Karpas-422 (cell line): ENCODE measurements at regions not wholly inside any gene's neighbourhood (a gene's known extent, or its start where the extent isn't known, plus 50 kb on each side); places are given as distances from the start of the nearest gene placed in this dataset.

Source experiments
- DNase-seq: peaks from one replicate; pipeline ENCODE4 v3.0.0-alpha.2; 2015
- H2AFZ ChIP-seq: fragments of 200-600 bp; sonication (generic); 2 replicates; pipeline ENCODE4 v1.6.1; 2014; ENCODE audit warnings: antibody characterized with exemption, low read length, mixed read lengths
- H3K27ac ChIP-seq: fragments of 200-600 bp; sonication (generic); 2 replicates; pipeline ENCODE4 v1.5.1; 2014; ENCODE audit warnings: mild to moderate bottlenecking, low read length, moderate library complexity
- H3K27me3 ChIP-seq: fragments of 200-600 bp; sonication (generic); 2 replicates; pipeline ENCODE4 v1.6.1; 2014; ENCODE audit warnings: low read length, mixed read lengths
- H3K36me3 ChIP-seq: fragments of 200-600 bp; sonication (generic); 2 replicates; pipeline ENCODE4 v1.6.1; 2014; ENCODE audit warnings: low read length, mixed read lengths; ENCODE audit not compliant: insufficient read depth
- H3K4me1 ChIP-seq: fragments of 200-600 bp; sonication (generic); 2 replicates; pipeline ENCODE4 v1.6.1; 2014; ENCODE audit warnings: mild to moderate bottlenecking, low read length, mixed read lengths
- H3K4me2 ChIP-seq: fragments of 200-600 bp; sonication (generic); 2 replicates; pipeline ENCODE4 v1.6.1; 2014; ENCODE audit warnings: low read length, low read depth, mild to moderate bottlenecking; ENCODE audit not compliant: poor library complexity, severe bottlenecking
- H3K4me3 ChIP-seq: fragments of 200-600 bp; sonication (generic); 2 replicates; pipeline ENCODE4 v1.5.1; 2014; ENCODE audit warnings: mild to moderate bottlenecking, antibody characterized with exemption, low read length, mixed read lengths
- H3K79me2 ChIP-seq: fragments of 200-600 bp; sonication (generic); 2 replicates; pipeline ENCODE4 v1.6.1; 2014; ENCODE audit warnings: mild to moderate bottlenecking, low read length, mixed read lengths
- H3K9ac ChIP-seq: fragments of 200-600 bp; sonication (generic); 2 replicates; pipeline ENCODE4 v1.6.0; 2014; ENCODE audit warnings: low read length
- H3K9me2 ChIP-seq: fragments of 200-600 bp; sonication (generic), shearing (Covaris generic); replicated peaks from 2 replicates; pipeline ENCODE4 v1.6.0; 2014; ENCODE audit warnings: mild to moderate bottlenecking, low read length, moderate library complexity; ENCODE audit not compliant: insufficient read depth
- H3K9me3 ChIP-seq: fragments of 300-700, 200-600 bp; sonication (generic); 2 replicates; pipeline ENCODE4 v1.6.1; 2014; ENCODE audit warnings: low read length, mixed read lengths
- H4K20me1 ChIP-seq: fragments of 200-600 bp; sonication (generic); 2 replicates; pipeline ENCODE4 v1.6.1; 2014; ENCODE audit warnings: mild to moderate bottlenecking, antibody characterized with exemption, low read length, low read depth; ENCODE audit not compliant: insufficient read depth

GRCh38 chr6:25179051-25179778 lies 100.0 kb upstream of the CARMIL1 start:
- no peak overlapping the region for H2AFZ ChIP-seq
- no peak overlapping the region for H3K4me3 ChIP-seq
- no peaks in the 10 kb centered on the region for H4K20me1 ChIP-seq
- no peaks in the 10 kb centered on the region for H3K36me3 ChIP-seq
- H3K4me2 ChIP-seq: no peak overlapping the region
- no peaks in the 10 kb centered on the region for H3K9me3 ChIP-seq
- no peaks in the 10 kb centered on the region for H3K9me2 ChIP-seq
- no peaks in the 10 kb centered on the region; the same call in none of the 2 replicates for H3K27me3 ChIP-seq
- H3K27ac ChIP-seq: no peak overlapping the region
- no peaks in the 10 kb centered on the region for H3K79me2 ChIP-seq
- no peak overlapping the region for H3K9ac ChIP-seq
- no peaks in the 10 kb centered on the region for H3K4me1 ChIP-seq
- DNase-seq: no peak

- Histone ChIP-seq H3K36me3 (no peaks in the 10 kb centered on the region), H2AFZ (no peak overlapping the region), H3K9me3 (no peaks in the 10 kb centered on the region), H3K27me3 (no peaks in the 10 kb centered on the region; the same call in none of the 2 replicates), H3K9ac (no peak overlapping the region), H3K4me2 (no peak overlapping the region), H3K9me2 (no peaks in the 10 kb centered on the region), H3K4me1 (no peaks in the 10 kb centered on the region), H3K4me3 (no peak overlapping the region), H3K27ac (no peak overlapping the region), H4K20me1 (no peaks in the 10 kb centered on the region), H3K79me2 (no peaks in the 10 kb centered on the region)
- DNase-seq: no peak
Observed at GRCh38 chr6:25180630-25181349, 98.4 kb upstream of the CARMIL1 start.

GRCh38 chr6:25181350-25181724 lies 97.8 kb upstream of the CARMIL1 start:
- Histone ChIP-seq H3K9me3 (no peaks in the 10 kb centered on the region), H3K27me3 (no peaks in the 10 kb centered on the region; the same call in none of the 2 replicates), H2AFZ (no peak overlapping the region), H3K9me2 (no peaks in the 10 kb centered on the region), H3K27ac (no peak overlapping the region), H3K4me1 (no peaks in the 10 kb centered on the region), H3K36me3 (no peaks in the 10 kb centered on the region), H3K9ac (no peak overlapping the region), H3K79me2 (no peaks in the 10 kb centered on the region), H3K4me3 (no peak overlapping the region), H4K20me1 (no peaks in the 10 kb centered on the region), H3K4me2 (no peak overlapping the region)
- no peak for DNase-seq

GRCh38 chr6:25181923-25182322 lies 97.3 kb upstream of the CARMIL1 start:
- Histone ChIP-seq H2AFZ (no peak overlapping the region), H3K79me2 (no peaks in the 10 kb centered on the region), H4K20me1 (no peaks in the 10 kb centered on the region), H3K9me2 (no peaks in the 10 kb centered on the region), H3K4me3 (no peak overlapping the region), H3K4me1 (no peaks in the 10 kb centered on the region), H3K36me3 (no peaks in the 10 kb centered on the region), H3K9me3 (no peaks in the 10 kb centered on the region), H3K27me3 (no peaks in the 10 kb centered on the region; the same call in none of the 2 replicates), H3K4me2 (no peak overlapping the region), H3K9ac (no peak overlapping the region), H3K27ac (no peak overlapping the region)
- DNase-seq: no peak

GRCh38 chr6:25186919-25187318 lies 92.3 kb upstream of the CARMIL1 start:
- no peaks in the 10 kb centered on the region for H3K9me2 ChIP-seq
- H3K4me2 ChIP-seq: no peak overlapping the region
- no peaks in the 10 kb centered on the region for H3K27me3 ChIP-seq
- H4K20me1 ChIP-seq: no peaks in the 10 kb centered on the region
- no peak overlapping the region for H2AFZ ChIP-seq
- no peak overlapping the region for H3K27ac ChIP-seq
- no peak for DNase-seq
- no peaks in the 10 kb centered on the region for H3K79me2 ChIP-seq
- H3K4me1 ChIP-seq: no peaks in the 10 kb centered on the region
- no peaks in the 10 kb centered on the region for H3K9me3 ChIP-seq
- H3K9ac ChIP-seq: no peak overlapping the region
- no peak overlapping the region for H3K4me3 ChIP-seq
- H3K36me3 ChIP-seq: no peaks in the 10 kb centered on the region

- DNase-seq: no peak
Observed at GRCh38 chr6:25188232-25188631, 90.9 kb upstream of the CARMIL1 start.

GRCh38 chr6:25192590-25193459 lies 86.3 kb upstream of the CARMIL1 start:
- Histone ChIP-seq H3K4me3 (no peak overlapping the region), H3K27ac (no peak overlapping the region), H3K4me1 (no peaks in the 10 kb centered on the region), H3K27me3 (0 out of 2 replicates have a peak, but pooled peaks cover under 1% of the 10 kb centered on the region), H3K9me2 (no peaks in the 10 kb centered on the region), H3K9ac (no peak overlapping the region), H2AFZ (no peak overlapping the region), H3K9me3 (no peaks in the 10 kb centered on the region), H3K4me2 (no peak overlapping the region), H3K79me2 (no peaks in the 10 kb centered on the region), H3K36me3 (no peaks in the 10 kb centered on the region), H4K20me1 (no peaks in the 10 kb centered on the region)
- no peak for DNase-seq

More at GRCh38 chr6:25188232-25188631, 90.9 kb upstream of the CARMIL1 start:
- Histone ChIP-seq H3K4me2 (no peak overlapping the region), H3K9me2 (no peaks in the 10 kb centered on the region), H3K9me3 (no peaks in the 10 kb centered on the region), H3K79me2 (no peaks in the 10 kb centered on the region), H3K4me3 (no peak overlapping the region), H3K27me3 (no peaks in the 10 kb centered on the region), H2AFZ (no peak overlapping the region), H3K27ac (no peak overlapping the region), H3K36me3 (no peaks in the 10 kb centered on the region), H3K4me1 (no peaks in the 10 kb centered on the region), H4K20me1 (no peaks in the 10 kb centered on the region), H3K9ac (no peak overlapping the region)
